ENCODE measurements at regions not wholly inside any gene's neighbourhood (a gene's known extent, or its start where the extent isn't known, plus 50 kb on each side); places are given as distances from the start of the nearest gene placed in this dataset.

GRCh38 chr15:97012986-97013385 lies 682.5 kb downstream of the NR2F2 start:
- H3K4me2 ChIP-seq (ENCODE audit: control insufficient read depth, extremely low read depth, insufficient read depth, low read depth, low read length): no peak overlapping the region
- no peak overlapping the region for H3K27ac ChIP-seq (ENCODE audit: control insufficient read depth, insufficient read depth, low read length)
- TF ChIP-seq EZH2 (IDR thresholded peaks at IDR 0.05; ENCODE audit: low read length) (no peak), CTCF (optimal IDR thresholded peaks at IDR 0.05 in 1 of 3, IDR thresholded peaks at IDR 0.05 in 1 of 3, conservative IDR thresholded peaks at IDR 0.05 in 1 of 3; ENCODE audit: extremely low read depth in 1 of 3, insufficient read depth in 2 of 3, low read length in 3 of 3) (no peak)
- no peaks in the 10 kb centered on the region for H3K27me3 ChIP-seq (ENCODE audit: control insufficient read depth, extremely low read depth, insufficient read depth, low read length)
- no peaks in the 10 kb centered on the region for H3K79me2 ChIP-seq (ENCODE audit: control insufficient read depth, insufficient read depth, low read length)
- H3K4me3 ChIP-seq (ENCODE audit: control insufficient read depth in 2 of 3, extremely low read depth in 1 of 3, insufficient read depth in 2 of 3, low read depth in 1 of 3, low read length in 3 of 3): no peak overlapping the region
- DNase-seq (ENCODE audit: low read depth, low spot score): no peak
- FAIRE-seq: no peak
- no peaks in the 10 kb centered on the region for H3K36me3 ChIP-seq (ENCODE audit: control insufficient read depth in 2 of 2, extremely low read depth in 1 of 2, insufficient read depth in 2 of 2, low read length in 2 of 2)
- H3K9me1 ChIP-seq (ENCODE audit: control insufficient read depth, extremely low read depth, insufficient read depth, low read length): no peaks in the 10 kb centered on the region
- H2AFZ ChIP-seq (ENCODE audit: control insufficient read depth, low read length): no peak overlapping the region
- dilution Hi-C loops (cut with MboI; ENCODE audit: extremely low pct_ligation_motif_present, low sequenced_read_pairs): no loop called here
- no peaks in the 10 kb centered on the region for H4K20me1 ChIP-seq (ENCODE audit: control insufficient read depth, extremely low read depth, insufficient read depth, low read length)
- peaks cover 2% of the 10 kb centered on the region for H3K9me3 ChIP-seq (ENCODE audit: control insufficient read depth, low read depth, low read length)
- H3K9ac ChIP-seq (ENCODE audit: control insufficient read depth, extremely low read depth, insufficient read depth, low read length): no peak overlapping the region
- H3K4me1 ChIP-seq (ENCODE audit: control insufficient read depth, extremely low read depth, insufficient read depth, low read length): no peaks in the 10 kb centered on the region

GRCh38 chr15:97013491-97013890 lies 683.0 kb downstream of the NR2F2 start:
- Histone ChIP-seq H3K36me3 (ENCODE audit: control insufficient read depth in 2 of 2, extremely low read depth in 1 of 2, insufficient read depth in 2 of 2, low read length in 2 of 2) (no peaks in the 10 kb centered on the region), H3K9me3 (ENCODE audit: control insufficient read depth, low read depth, low read length) (peaks cover 2% of the 10 kb centered on the region)

More at GRCh38 chr15:97013491-97013890, 683.0 kb downstream of the NR2F2 start:
- no peak overlapping the region for H2AFZ ChIP-seq (ENCODE audit: control insufficient read depth, low read length)
- TF ChIP-seq EZH2 (IDR thresholded peaks at IDR 0.05; ENCODE audit: low read length) (no peak), CTCF (optimal IDR thresholded peaks at IDR 0.05 in 1 of 3, IDR thresholded peaks at IDR 0.05 in 1 of 3, conservative IDR thresholded peaks at IDR 0.05 in 1 of 3; ENCODE audit: extremely low read depth in 1 of 3, insufficient read depth in 2 of 3, low read length in 3 of 3) (no peak)
- H3K27ac ChIP-seq (ENCODE audit: control insufficient read depth, insufficient read depth, low read length): no peak overlapping the region
- H3K9ac ChIP-seq (ENCODE audit: control insufficient read depth, extremely low read depth, insufficient read depth, low read length): no peak overlapping the region
- no peaks in the 10 kb centered on the region for H4K20me1 ChIP-seq (ENCODE audit: control insufficient read depth, extremely low read depth, insufficient read depth, low read length)
- H3K4me3 ChIP-seq (ENCODE audit: control insufficient read depth in 2 of 3, extremely low read depth in 1 of 3, insufficient read depth in 2 of 3, low read depth in 1 of 3, low read length in 3 of 3): no peak overlapping the region
- FAIRE-seq: no peak
- DNase-seq (ENCODE audit: low read depth, low spot score): no peak
- H3K27me3 ChIP-seq (ENCODE audit: control insufficient read depth, extremely low read depth, insufficient read depth, low read length): no peaks in the 10 kb centered on the region
- no peaks in the 10 kb centered on the region for H3K79me2 ChIP-seq (ENCODE audit: control insufficient read depth, insufficient read depth, low read length)
- no peak overlapping the region for H3K4me2 ChIP-seq (ENCODE audit: control insufficient read depth, extremely low read depth, insufficient read depth, low read depth, low read length)
- no peaks in the 10 kb centered on the region for H3K4me1 ChIP-seq (ENCODE audit: control insufficient read depth, extremely low read depth, insufficient read depth, low read length)
- dilution Hi-C loops (cut with MboI; ENCODE audit: extremely low pct_ligation_motif_present, low sequenced_read_pairs): no loop called here
- no peaks in the 10 kb centered on the region for H3K9me1 ChIP-seq (ENCODE audit: control insufficient read depth, extremely low read depth, insufficient read depth, low read length)
